GM21786 (cell line): ENCODE measurements at regions not wholly inside any gene's neighbourhood (a gene's known extent, or its start where the extent isn't known, plus 50 kb on each side); places are given as distances from the start of the nearest gene placed in this dataset.
"Not testable (repeated sequence)": the region's sequence is repeated elsewhere in the genome, so short reads cannot be mapped to it uniquely, and the experiment has no call there.

Experiments used
- ATAC-seq: cut with Tn5 transposase; IDR thresholded peaks from one replicate; pipeline ENCODE4 v1.9.1; 2021; ENCODE audit not compliant: unreplicated experiment

GRCh38 chr3:70518356-70518755 is 205.9 kb upstream of the MDFIC2 start:
- no peak for ATAC-seq

- ATAC-seq: no peak
Observed at GRCh38 chr3:70517124-70517890, 204.9 kb upstream of the MDFIC2 start.

DNA sequence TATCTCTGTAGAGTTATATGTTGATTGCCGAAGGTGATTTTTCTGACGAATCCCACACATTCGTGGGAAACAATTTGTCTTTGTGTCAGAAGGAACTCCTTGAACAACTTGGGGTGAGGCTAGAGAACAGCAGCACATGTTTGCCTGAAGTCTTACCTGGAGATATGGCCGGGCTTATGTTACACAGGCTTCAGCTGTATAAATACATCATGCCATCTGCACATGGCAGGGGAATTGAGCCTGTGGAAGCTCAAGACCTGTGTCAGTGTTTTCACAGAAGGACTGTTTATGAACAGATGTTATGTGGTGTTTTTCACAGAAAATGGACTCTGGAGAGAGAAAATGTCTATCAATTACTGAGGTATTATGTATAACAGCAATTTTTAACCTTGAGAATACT is 203.6 kb upstream of the MDFIC2 start:
- no peak for ATAC-seq

DNA sequence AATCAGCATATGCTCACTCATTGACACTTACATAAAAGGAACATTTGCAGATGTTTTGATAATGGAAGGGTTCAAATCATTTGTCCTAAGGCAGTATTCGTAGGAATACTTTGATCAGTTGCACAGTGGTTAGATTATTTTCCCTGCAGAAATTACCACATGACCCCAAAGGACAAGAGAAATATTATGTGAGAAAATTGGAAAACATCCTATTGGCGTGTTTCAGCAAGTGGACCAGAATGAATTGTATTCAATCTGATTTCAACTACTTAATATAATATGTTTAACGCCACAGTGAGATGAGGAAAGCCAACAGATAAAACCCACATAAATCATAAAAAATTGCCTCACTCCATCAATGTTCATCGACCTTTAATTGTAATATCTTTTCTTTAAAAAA is 195.0 kb upstream of the MDFIC2 start:
- ATAC-seq: no peak

- no peak for ATAC-seq
Observed at GRCh38 chr3:70506775-70507174, 194.3 kb upstream of the MDFIC2 start.

DNA sequence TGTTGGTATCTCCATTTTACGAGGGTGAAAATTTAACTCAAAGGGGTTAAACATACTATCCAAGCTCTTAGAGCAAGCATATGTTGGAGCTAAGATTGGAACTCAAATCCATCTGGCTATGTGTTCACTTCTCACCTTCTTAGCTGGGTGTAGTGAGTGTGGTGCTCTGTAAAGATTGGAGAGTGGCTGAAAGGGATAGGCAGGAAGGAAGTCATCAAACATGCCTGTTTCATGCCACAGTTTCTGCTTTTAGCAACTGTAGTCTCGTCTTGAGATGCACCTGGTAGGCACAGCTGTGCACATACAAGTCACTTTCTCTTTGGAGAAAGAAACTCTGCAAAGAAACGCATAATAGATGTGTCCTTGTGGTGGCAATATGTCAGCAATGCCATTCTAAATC is 189.1 kb upstream of the MDFIC2 start:
- ATAC-seq: no peak

- no peak for ATAC-seq
Observed at GRCh38 chr3:70488816-70489215, 176.4 kb upstream of the MDFIC2 start.

GRCh38 chr3:70488131-70488530 is 175.7 kb upstream of the MDFIC2 start:
- no peak for ATAC-seq

- ATAC-seq: no peak
Observed at GRCh38 chr3:70486414-70487017, 174.1 kb upstream of the MDFIC2 start.

- ATAC-seq: no peak
Observed at GRCh38 chr3:70476174-70476573, 163.7 kb upstream of the MDFIC2 start.

DNA sequence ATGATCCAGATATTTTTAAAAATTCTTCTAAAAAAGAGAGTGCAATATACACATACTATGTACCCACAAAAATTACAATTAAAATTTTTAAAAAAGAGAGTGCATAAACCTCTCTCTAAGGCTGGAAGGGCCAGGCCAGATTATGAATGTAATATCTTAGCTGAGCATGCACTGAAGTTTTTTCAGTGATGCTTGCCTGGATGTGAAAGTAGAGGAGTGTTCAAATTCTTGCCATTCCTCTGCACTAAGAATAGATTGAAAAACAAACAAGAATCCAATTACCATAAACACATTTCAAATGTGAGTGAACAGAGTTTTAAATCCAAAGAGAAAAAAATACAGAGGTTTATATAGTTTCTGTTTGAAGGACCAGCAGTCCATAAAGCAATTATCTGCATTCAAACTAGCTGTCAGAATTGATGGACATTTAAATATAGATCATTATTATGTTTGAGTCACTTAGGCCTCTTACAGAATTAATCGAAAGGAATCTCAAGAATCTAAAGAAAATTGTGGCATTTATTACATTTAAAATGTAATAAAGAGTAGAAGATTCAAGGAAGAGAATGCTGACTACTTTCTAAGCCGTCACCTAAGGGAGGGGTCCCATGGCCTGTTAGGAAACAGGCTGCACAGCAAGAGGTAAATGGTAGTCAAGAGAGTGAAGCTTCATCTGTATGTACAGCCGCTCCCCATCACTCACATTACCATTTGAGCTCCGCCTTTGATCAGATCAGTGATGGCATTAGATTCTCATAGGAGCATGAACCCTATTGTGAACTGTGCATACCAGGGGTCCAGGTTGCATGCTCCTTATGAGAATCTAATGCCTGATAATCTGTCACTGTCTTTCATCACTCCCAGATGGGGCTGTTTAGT is 159.3 kb upstream of the MDFIC2 start:
- no peak for ATAC-seq

DNA sequence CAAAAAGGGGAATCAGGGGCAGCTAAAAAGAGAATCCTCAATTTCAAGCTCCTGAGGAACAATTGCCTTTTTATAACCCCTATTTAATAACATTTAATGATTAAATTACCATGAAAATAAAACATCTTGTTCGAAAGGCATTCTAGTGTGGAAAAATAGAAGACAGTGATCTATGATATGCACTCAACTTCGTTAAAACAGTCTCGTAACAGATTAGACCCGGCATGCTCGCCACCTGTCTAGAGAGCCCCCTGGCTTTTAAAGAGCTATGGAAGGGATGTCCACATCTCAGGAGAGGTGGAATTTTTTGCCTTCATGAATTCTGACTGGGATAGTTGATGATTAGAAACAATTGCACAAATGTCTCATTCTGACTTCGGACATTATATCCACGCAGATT is 153.7 kb upstream of the MDFIC2 start:
- no peak for ATAC-seq

DNA sequence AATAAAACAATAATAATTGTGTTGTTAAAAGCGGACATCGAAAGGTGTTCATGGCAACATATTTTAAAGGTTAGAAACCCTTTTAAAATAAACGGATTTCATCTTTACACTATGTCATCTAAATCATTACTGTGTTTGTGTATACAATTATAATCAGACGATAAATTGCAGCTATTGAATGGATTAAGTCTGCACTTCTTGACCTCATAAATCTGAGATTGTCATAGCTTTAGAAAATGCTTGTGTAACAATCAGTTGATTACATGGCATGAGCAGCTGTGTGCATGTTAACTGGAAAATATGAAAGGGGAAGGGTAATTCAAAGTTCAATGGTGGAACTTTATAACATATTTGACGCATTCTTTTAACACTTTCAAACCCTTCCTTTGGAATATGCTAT is 152.4 kb upstream of the MDFIC2 start:
- ATAC-seq: no peak

DNA sequence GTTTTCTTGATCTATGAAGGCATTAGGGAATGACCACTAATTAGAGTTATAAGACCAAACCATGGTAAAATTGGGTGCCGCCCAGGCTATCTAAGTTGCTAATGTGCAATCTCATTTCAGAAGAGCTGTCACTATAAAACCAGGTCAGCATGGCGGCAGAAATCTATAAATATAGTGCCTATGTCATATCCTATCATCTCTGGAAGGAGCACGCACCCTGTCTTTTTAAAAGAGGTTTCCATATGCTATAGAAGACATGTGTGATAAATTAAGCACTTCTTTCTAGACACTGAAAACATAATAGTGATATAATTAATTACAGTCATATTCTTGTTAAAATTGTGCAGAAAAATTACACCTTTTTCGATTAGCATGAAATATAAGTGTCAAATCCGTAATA is 152.0 kb upstream of the MDFIC2 start:
- ATAC-seq: no peak

DNA sequence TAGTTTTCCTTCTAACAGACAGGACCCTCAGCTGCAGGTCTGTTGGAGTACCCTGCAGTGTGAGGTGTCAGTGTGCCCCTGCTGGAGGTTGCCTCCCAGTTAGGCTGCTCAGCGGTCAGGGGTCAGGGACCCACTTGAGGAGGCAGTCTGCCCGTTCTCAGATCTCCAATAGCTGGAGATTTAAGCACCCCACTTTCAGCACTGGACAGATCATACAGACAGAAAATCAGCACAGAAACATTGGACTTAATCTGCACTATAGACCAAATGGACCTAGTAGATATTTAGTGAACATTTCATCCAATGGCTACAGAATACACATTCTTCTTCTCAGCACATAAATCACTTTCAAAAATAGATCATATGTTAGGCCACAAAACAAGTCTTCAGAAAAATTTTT is 137.8 kb upstream of the MDFIC2 start:
- not testable (repeated sequence) for ATAC-seq

- not testable (repeated sequence) for ATAC-seq
Observed at GRCh38 chr3:70435422-70435821, 123.0 kb upstream of the MDFIC2 start.

- ATAC-seq: no peak
Observed at GRCh38 chr3:70433091-70433490, 120.7 kb upstream of the MDFIC2 start.

DNA sequence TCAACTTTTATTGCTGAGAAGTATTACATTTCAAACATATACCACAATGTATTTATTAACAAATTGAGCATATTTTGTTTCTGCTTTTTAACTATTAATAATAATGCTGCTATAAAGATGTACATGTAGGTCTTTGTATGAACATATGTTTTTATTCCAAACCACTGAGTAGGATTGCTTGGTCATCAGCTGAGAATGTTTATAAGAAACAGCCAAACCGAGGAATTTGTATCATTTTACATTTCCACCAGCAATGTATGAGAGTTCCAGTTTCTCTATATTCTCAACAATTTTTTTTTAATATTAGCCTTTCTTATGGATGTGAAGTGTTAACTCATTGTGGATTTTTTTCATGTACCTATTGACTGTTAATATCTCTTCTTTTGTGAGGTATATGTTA is 119.5 kb upstream of the MDFIC2 start:
- no peak for ATAC-seq

DNA sequence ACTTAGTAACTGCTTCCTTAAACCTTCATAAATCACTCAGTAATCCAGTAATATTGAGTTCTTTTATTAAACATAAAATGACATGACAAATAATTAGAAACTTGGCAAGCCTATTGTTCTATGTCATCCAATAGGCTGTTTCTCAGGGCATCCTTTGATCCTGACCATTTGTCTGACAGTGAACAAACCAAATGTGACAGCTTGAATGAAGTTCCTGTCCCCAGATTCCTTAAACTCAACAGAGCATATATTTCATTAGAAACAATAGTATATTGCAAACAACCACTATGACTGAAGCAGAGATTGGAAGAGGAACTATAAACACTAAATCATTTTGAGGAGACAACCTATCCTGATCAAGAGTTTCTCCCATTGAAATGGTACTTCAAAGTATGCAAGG is 113.6 kb upstream of the MDFIC2 start:
- ATAC-seq: no peak

DNA sequence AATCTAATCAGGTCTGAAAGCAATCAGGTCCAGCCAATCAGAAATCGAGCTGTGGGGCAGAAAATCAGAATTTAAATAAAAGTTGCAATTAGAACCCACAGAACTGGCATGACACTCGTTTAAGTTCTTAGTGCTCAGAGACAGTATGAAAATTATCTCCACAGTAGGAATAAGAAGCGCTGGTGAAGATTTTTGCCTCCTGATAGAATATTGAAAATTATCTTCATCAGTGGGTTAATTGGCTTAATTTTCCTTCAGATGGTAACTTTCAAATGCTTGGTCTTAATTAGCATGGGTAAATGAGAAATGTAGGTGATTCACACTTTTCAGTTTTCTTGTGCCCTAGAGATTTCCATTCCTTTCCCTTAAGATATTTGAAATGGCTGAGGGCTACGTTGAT is 109.1 kb upstream of the MDFIC2 start:
- ATAC-seq: no peak

- ATAC-seq: no peak
Observed at GRCh38 chr3:70409018-70409417, 96.6 kb upstream of the MDFIC2 start.

DNA sequence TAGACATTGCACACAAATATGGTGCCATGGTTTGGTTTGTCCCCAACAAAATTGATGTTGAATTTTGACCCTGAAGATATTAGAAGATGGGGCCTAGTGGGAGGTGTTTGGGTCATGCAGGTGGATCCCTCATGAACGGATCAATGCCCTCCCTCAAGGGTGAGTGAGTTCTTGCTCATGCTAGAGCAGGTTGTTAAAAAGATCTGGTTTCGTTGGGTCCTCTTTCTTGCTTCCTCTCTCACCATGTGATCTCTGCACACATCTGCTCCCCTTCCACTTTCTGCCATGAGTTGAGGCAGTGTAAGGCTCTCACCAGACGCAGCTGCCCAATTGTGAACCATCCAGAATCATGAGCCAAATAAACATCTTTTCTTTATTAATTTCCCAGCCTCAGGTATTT is 87.8 kb upstream of the MDFIC2 start:
- ATAC-seq: peak; percentile 91
